HG02642 (cell line): ENCODE measurements at regions not wholly inside any gene's neighbourhood (a gene's known extent, or its start where the extent isn't known, plus 50 kb on each side); places are given as distances from the start of the nearest gene placed in this dataset.

ENCODE experiments used
- ATAC-seq: cut with Tn5 transposase; IDR thresholded peaks from one replicate; pipeline ENCODE4 v1.9.1; 2021; ENCODE audit warnings: mild to moderate bottlenecking; ENCODE audit not compliant: unreplicated experiment, poor library complexity

DNA sequence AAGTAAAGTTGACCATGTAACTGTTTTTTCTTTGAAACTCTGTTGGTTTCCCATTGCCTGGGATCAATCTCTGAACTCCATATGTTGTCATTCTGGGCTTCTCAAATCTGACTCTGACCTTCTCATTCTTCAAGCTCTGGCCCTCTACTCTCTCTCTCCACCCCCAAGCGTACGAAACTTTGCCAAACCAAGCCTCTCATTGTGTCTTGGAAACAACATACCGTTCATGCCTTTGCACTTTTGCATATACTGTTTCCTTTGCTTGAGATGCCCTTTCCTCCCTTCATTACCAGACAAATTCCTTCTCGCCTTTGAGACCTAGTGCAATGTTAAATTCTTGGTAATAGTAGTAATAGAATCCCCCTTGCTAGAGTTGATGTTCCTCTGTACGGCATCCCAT, 113.7 kb downstream of the OLFM4 start:
- no peak for ATAC-seq

DNA sequence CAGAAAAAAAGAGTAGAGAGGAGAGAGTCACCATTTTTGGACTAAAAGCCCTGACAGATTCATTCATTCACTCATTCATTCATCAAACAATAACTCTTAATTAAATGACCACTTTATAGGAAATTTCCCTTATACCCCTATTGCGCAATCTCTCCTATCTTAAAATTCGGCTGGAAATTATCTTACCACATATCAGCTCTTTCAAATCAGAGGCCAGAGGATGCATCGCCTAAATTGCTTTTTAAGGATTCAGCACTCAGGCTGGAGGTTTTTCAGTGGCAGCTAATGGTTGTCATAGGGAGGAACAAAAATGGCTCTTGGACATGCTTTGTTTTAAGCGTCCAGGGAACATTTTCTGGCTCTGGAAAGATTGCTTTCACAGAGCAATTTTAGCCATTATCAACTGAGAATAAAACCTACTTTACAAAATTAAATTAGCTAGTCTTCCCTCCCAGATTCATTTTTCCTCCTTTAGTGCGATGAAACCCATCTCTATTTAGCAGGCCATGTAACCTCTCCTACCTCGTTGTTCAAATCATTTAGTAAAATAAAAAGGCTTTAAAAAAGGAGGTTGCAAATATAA, 115.2 kb downstream of the OLFM4 start:
- ATAC-seq = no peak

- ATAC-seq = no peak
Observed at GRCh38 chr13:53144826-53145225, 116.2 kb downstream of the OLFM4 start.

- no peak for ATAC-seq
Observed at GRCh38 chr13:53150568-53150967, 122.0 kb downstream of the OLFM4 start.

DNA sequence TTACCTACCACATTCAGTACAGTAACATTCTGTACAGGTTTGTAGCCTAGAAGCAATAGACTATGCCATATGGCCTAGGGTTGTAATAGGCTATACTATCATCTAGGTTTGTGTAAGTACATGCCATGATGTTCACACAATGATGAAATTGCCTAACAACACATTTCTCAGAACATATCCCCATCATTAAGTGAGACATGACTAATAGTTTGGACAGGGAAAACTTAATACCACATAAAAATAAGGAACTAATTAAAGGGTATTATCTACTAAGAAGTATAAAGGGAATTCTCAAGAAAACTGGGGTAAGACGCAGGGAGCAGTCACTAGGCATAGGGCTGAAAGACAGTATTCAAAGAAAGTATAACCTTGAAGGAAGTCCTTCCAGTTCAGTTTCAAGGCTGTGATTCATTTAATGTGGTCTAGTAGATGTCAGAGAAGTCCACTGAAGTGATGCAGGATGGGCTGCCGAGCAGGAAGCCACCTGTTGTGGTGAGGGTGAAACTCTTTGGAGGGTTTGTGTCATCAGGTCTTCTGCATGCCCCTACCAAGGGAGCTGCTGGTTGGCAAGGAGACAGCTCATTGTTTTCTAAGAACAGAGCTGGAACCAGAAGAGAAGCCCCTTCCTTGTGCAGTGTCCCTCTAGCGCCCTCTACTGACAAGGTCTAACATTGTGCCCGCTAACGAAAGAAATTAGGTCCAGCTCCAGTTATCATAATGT, 122.9 kb downstream of the OLFM4 start:
- ATAC-seq = peak; percentile 97

GRCh38 chr13:53152057-53152421, 123.4 kb downstream of the OLFM4 start:
- ATAC-seq = no peak

DNA sequence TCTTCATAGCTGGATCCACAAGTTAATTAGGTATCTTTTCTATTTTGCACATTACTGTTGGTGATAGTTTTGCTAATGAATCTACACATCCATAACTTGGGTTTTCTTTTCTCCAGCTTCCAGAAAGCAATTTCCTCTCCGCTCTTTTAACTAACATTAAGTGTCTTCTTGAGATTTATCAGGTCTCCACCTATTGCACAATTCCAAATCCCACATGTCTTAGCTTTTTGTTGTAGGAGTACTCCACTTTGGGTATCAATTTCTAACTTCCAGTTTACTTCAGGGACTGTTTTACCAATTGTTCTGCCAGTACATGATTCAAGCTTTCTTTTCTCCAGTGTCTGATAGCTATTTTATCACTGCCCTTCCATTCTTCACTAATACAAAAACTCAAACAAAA, 129.6 kb downstream of the OLFM4 start:
- no peak for ATAC-seq

- ATAC-seq = no peak
Observed at GRCh38 chr13:53159431-53159830, 130.8 kb downstream of the OLFM4 start.

GRCh38 chr13:53160211-53160610, 131.6 kb downstream of the OLFM4 start:
- no peak for ATAC-seq

- no peak for ATAC-seq
Observed at GRCh38 chr13:53161251-53161650, 132.6 kb downstream of the OLFM4 start.

DNA sequence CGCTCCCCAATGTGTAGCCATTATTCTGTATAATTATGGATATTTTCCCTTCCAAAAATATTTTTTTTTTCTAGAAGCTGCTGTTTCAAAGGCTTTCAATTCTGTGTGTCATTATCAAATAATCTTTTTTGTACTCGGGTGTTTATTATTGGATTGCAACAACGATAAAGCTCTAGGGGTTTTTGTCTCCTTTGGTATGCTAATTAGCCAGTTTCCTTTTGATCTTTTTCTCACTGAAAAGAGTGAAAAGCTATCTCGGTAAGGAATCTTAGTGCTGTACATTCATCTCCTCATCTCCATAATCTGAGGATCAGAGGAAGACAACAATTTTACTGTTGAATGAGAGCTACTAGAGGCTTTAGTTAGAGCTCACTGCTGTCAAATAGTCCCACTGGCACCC, 136.6 kb downstream of the OLFM4 start:
- ATAC-seq = no peak

DNA sequence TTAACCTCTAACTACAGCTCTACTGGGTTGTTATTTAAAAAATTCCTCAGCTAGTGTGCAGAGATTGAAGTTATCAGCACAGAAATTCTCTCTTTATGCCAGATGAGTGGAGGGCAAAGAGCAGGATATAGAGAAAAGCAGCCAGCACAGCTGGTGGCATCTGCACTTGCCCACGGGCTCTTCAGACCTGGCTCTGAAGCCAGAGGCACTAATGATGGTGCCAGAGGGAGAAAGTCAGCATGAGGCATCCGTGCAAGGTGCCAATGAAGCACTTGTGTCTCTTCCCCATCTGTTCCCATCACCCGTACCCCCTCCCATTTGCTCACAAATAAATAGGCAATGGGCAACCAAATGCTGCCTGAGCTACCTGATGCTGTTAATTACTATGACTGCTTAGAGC, 138.9 kb downstream of the OLFM4 start:
- ATAC-seq = no peak

DNA sequence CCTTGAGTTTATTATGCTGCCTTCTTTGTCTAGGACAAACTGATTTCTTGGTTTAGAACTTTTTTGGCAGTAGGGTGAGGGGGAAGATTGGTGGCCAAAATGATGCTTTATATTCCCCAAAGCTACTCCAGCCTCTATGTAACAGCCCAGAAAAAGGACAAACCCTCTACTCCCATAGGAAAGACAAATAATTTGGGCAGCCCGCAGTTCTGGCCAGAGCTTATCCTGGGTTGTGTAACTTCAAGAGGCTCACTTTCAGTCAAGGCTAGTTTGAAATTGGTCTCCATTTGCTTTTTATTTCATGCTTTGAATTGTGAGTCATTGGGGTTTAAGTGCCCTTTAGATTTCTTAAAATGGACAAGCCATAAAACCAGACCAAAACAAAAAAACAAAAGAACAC, 142.3 kb downstream of the OLFM4 start:
- ATAC-seq = no peak

DNA sequence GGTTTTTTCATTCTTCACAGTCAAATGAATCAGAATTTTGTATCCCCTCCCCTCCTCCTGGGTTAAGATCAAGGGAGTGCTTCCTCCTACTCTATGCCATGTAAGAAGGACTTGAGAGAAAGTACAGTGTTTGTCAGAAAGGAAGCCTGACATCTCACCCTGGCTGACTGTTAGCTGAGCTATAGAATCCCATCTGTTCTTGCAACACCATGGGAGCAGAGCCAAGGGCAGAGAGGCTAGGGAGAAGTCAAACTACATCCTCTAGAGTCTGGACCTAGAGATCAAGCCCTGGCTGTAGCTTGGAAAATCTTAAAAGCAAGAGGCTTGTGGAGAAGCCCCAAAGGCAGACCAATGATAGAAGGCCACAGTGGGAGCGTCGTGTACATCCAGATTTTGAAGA, 145.9 kb downstream of the OLFM4 start:
- no peak for ATAC-seq

DNA sequence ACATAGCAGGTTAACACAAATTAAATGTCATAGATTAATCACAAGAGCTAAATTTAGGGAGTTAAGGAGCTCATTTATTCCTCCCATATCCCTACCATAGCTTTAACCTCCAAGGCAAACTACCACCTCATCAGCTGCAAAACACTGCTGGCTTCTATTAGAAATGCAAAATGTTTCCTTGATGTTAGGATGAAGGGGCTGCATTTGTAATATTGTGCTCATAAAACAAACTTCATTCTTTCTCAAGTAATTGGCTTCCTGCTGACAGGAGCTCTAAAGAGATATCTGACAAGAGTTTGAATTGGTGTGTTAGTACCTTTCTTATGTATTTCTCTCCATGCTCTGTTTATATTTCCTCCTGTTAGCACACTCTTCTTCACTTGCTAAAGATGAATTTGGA, 152.1 kb downstream of the OLFM4 start:
- ATAC-seq = no peak

- ATAC-seq = no peak
Observed at GRCh38 chr13:53182724-53183123, 154.1 kb downstream of the OLFM4 start.

DNA sequence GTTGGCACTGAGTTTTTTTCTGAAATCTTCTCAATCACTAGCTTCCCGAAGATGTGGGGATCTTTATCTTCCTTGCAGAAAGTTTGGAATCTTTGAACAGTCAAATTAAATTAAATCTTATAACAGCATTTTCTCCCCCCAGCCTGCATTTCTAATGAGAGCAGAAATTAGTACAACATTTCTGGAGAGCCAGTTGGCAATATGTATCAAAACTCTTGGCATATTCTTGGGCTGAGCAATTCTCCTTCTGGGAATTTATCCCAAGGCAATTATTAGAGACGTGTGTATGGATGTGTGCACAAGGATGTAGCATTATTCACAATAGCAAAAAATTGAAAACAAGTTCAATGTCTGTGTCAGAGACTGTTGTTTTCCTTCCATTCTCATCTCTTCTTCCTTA, 159.5 kb downstream of the OLFM4 start:
- ATAC-seq = no peak

DNA sequence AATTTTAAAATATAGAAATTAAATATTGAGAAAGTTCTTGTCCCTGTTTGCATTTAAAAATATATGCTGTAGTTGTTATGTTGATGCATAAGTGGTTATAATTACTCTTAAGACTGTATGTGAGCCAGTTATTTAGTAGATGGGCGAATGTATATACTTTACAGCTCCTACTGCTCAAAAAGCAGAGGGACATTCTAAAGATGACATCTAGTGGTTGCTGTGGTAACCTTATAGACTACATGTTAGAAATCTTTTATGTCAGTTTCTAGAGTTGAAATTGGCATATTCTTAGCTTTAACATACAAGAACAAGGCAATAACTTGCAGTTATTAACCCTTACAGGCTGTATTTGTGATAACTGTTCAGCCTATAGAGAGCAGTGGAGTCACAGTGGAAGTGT, 160.5 kb downstream of the OLFM4 start:
- ATAC-seq = no peak

- no peak for ATAC-seq
Observed at GRCh38 chr13:53191091-53191490, 162.5 kb downstream of the OLFM4 start.

DNA sequence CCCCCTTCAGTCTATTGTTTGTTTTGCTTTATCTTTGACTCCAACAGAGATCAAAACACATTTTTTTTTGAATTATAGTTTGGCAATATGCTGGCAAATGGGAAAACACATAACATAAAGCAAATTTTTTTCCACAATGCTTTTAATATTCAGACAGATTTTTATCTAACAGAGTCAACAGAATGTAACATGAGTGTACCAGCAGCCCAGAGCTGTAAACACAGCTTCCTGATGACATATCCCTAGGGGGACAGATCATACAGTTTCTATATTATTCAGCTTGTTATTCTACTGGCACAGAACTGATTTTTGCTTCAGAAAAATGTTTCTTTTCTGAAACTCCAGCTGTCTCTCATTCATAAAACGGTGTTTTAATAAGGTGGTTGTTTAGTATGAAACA, 168.8 kb downstream of the OLFM4 start:
- ATAC-seq = no peak

DNA sequence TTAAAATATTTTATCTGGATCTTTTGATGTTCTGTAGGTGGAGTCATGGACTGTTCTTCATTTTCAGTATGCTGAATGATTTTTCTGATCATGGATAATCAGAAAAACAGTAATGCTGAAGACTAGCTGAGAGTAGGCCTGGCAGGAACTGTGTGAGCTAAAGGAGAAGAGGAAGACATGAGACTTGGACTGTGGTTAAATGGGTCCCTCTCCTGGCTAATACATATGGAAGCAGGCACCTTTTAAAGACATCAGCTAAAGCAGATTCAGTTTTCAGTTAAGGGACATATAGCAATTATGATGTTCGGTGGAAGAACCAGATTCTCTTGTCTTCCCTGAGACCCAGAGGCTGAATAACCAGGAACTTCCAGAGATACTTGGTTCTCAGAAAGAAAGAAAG, 169.4 kb downstream of the OLFM4 start:
- ATAC-seq = no peak

DNA sequence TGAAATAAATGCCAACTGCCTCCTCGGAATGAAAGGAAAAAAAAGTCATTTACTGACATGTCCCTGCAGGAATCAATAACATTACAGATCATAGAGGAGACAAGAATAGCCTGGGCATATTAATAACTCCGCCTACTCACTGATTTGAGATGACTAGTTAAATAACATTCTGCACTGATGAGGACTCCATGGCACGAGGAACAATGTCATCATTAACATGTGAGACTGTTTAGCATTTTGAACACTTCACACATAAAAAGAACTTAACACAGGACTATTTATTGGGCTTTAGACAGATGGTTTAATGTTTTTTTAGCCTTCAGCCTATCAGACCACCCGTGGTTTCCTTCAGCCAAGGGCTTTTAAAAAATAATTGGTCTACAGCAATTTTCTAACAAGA, 170.1 kb downstream of the OLFM4 start:
- no peak for ATAC-seq
